Iris pigment epithelial cell (primary cell): ENCODE measurements at regions not wholly inside any gene's neighbourhood (a gene's known extent, or its start where the extent isn't known, plus 50 kb on each side); places are given as distances from the start of the nearest gene placed in this dataset.
"Not testable (repeated sequence)": the region's sequence is repeated elsewhere in the genome, so short reads cannot be mapped to it uniquely, and the experiment has no call there.

Experiments used
- DNase-seq: peaks from one replicate; pipeline ENCODE4 v3.0.0-alpha.2; 2011; ENCODE audit warnings: low read depth

- no peak for DNase-seq
These were observed 106.0 kb downstream of the ENC1 start for GRCh38 chr5:74534397-74535129.

- peak; percentile 33 for DNase-seq
These were observed 110.0 kb downstream of the ENC1 start for GRCh38 chr5:74530326-74531050.

GRCh38 chr5:74529101-74529500, 111.4 kb downstream of the ENC1 start:
- DNase-seq, result no peak

- no peak for DNase-seq
These were observed 114.4 kb downstream of the ENC1 start for GRCh38 chr5:74526111-74526510.

GRCh38 chr5:74524767-74525166, 115.8 kb downstream of the ENC1 start:
- not testable (repeated sequence) for DNase-seq

- DNase-seq, result not testable (repeated sequence)
These were observed 116.8 kb downstream of the ENC1 start for GRCh38 chr5:74523698-74524097.

GRCh38 chr5:74522838-74523237, 117.7 kb downstream of the ENC1 start:
- DNase-seq, result not testable (repeated sequence)

GRCh38 chr5:74521401-74521800, 119.1 kb downstream of the ENC1 start:
- no peak for DNase-seq

GRCh38 chr5:74519679-74520078, 120.8 kb downstream of the ENC1 start:
- DNase-seq, result no peak

- no peak for DNase-seq
These were observed 121.4 kb downstream of the ENC1 start for GRCh38 chr5:74519161-74519571.

- peak; percentile 87 for DNase-seq
These were observed 122.8 kb downstream of the ENC1 start for GRCh38 chr5:74517700-74518099.

- peak; percentile 44 for DNase-seq
These were observed 124.3 kb downstream of the ENC1 start for GRCh38 chr5:74516211-74516636.

GRCh38 chr5:74514888-74515551, 125.5 kb downstream of the ENC1 start:
- DNase-seq, result no peak

- DNase-seq, result not testable (repeated sequence)
These were observed 128.8 kb downstream of the ENC1 start for GRCh38 chr5:74511770-74512169.

- DNase-seq, result peak; percentile 23
These were observed 130.0 kb downstream of the ENC1 start for GRCh38 chr5:74510476-74511075.

- DNase-seq, result no peak
These were observed 133.0 kb downstream of the ENC1 start for GRCh38 chr5:74507370-74508005.

GRCh38 chr5:74506119-74506518, 134.4 kb downstream of the ENC1 start:
- no peak for DNase-seq

- no peak for DNase-seq
These were observed 136.1 kb downstream of the ENC1 start for GRCh38 chr5:74504463-74504862.

GRCh38 chr5:74502479-74502950, 138.0 kb downstream of the ENC1 start:
- DNase-seq, result no peak

GRCh38 chr5:74501674-74502478, 138.7 kb downstream of the ENC1 start:
- DNase-seq, result no peak
